ENCODE measurements at regions not wholly inside any gene's neighbourhood (a gene's known extent, or its start where the extent isn't known, plus 50 kb on each side); places are given as distances from the start of the nearest gene placed in this dataset.

DNA sequence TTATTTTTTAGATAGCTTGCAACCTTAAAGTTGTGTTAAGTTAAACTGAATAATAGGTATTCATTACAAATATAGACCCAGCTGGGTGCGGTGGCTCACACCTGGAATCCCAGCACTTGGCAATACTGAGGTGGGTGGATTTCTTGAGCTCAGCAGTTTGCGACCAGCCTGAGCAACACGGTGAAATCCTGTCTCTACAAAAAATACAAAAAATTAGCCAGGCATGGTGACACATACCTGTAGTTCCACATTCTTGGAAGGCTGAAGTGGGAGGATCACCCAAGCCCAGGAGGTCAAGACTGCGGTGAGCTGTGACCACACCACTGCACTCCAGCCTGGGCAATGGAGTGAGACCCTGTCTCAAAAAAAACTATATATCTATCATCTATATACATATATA, 386.5 kb downstream of the PCDH17 start:
- no peak for TF ChIP-seq EZH2 (IDR thresholded peaks at IDR 0.05; ENCODE audit: low read depth, unreplicated experiment)
- no peak for TF ChIP-seq POLR2AphosphoS5 (IDR thresholded peaks at IDR 0.05; ENCODE audit: low read depth)
- TF ChIP-seq, protein P1, sequence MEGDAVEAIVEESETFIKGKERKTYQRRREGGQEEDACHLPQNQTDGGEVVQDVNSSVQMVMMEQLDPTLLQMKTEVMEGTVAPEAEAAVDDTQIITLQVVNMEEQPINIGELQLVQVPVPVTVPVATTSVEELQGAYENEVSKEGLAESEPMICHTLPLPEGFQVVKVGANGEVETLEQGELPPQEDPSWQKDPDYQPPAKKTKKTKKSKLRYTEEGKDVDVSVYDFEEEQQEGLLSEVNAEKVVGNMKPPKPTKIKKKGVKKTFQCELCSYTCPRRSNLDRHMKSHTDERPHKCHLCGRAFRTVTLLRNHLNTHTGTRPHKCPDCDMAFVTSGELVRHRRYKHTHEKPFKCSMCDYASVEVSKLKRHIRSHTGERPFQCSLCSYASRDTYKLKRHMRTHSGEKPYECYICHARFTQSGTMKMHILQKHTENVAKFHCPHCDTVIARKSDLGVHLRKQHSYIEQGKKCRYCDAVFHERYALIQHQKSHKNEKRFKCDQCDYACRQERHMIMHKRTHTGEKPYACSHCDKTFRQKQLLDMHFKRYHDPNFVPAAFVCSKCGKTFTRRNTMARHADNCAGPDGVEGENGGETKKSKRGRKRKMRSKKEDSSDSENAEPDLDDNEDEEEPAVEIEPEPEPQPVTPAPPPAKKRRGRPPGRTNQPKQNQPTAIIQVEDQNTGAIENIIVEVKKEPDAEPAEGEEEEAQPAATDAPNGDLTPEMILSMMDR (conservative IDR thresholded peaks at IDR 0.05; ENCODE audit: low read depth in 2 of 2) = no peak
- TF ChIP-seq, protein P2, sequence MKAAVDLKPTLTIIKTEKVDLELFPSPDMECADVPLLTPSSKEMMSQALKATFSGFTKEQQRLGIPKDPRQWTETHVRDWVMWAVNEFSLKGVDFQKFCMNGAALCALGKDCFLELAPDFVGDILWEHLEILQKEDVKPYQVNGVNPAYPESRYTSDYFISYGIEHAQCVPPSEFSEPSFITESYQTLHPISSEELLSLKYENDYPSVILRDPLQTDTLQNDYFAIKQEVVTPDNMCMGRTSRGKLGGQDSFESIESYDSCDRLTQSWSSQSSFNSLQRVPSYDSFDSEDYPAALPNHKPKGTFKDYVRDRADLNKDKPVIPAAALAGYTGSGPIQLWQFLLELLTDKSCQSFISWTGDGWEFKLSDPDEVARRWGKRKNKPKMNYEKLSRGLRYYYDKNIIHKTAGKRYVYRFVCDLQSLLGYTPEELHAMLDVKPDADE (IDR thresholded peaks at IDR 0.05) = no peak
- TF ChIP-seq JUNB (IDR thresholded peaks at IDR 0.05; ENCODE audit: unreplicated experiment) = no peak
- TF ChIP-seq CREB1 (CRISPR knock-in tag; IDR thresholded peaks at IDR 0.05; ENCODE audit: low read depth) = no peak
- no peak for TF ChIP-seq STAT1 (IDR thresholded peaks at IDR 0.05; ENCODE audit: unreplicated experiment)
- no peak for TF ChIP-seq ZNF114 (CRISPR knock-in tag; IDR thresholded peaks at IDR 0.05)
- no peak for TF ChIP-seq EZH2phosphoT487 (IDR thresholded peaks at IDR 0.05; ENCODE audit: unreplicated experiment)
- TF ChIP-seq, protein P3, sequence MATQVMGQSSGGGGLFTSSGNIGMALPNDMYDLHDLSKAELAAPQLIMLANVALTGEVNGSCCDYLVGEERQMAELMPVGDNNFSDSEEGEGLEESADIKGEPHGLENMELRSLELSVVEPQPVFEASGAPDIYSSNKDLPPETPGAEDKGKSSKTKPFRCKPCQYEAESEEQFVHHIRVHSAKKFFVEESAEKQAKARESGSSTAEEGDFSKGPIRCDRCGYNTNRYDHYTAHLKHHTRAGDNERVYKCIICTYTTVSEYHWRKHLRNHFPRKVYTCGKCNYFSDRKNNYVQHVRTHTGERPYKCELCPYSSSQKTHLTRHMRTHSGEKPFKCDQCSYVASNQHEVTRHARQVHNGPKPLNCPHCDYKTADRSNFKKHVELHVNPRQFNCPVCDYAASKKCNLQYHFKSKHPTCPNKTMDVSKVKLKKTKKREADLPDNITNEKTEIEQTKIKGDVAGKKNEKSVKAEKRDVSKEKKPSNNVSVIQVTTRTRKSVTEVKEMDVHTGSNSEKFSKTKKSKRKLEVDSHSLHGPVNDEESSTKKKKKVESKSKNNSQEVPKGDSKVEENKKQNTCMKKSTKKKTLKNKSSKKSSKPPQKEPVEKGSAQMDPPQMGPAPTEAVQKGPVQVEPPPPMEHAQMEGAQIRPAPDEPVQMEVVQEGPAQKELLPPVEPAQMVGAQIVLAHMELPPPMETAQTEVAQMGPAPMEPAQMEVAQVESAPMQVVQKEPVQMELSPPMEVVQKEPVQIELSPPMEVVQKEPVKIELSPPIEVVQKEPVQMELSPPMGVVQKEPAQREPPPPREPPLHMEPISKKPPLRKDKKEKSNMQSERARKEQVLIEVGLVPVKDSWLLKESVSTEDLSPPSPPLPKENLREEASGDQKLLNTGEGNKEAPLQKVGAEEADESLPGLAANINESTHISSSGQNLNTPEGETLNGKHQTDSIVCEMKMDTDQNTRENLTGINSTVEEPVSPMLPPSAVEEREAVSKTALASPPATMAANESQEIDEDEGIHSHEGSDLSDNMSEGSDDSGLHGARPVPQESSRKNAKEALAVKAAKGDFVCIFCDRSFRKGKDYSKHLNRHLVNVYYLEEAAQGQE (IDR thresholded peaks at IDR 0.05; ENCODE audit: unreplicated experiment) = no peak
- TF ChIP-seq NANOG (IDR thresholded peaks at IDR 0.05; ENCODE audit: borderline replicate concordance) = no peak

All from GM23338 (cell line).